ENCODE measurements at regions not wholly inside any gene's neighbourhood (a gene's known extent, or its start where the extent isn't known, plus 50 kb on each side); places are given as distances from the start of the nearest gene placed in this dataset.

GRCh38 chr19:27972291-27973040, 1240.5 kb downstream of the UQCRFS1 start (continued):
- TF ChIP-seq IRF5 (IDR thresholded peaks at IDR 0.05; ENCODE audit: borderline replicate concordance) (no peak), ZNF384 (IDR thresholded peaks at IDR 0.05; ENCODE audit: borderline replicate concordance, low read depth, low read length) (no peak), RBBP5 (conservative IDR thresholded peaks at IDR 0.05) (no peak)
- TF ChIP-seq, protein P1, sequence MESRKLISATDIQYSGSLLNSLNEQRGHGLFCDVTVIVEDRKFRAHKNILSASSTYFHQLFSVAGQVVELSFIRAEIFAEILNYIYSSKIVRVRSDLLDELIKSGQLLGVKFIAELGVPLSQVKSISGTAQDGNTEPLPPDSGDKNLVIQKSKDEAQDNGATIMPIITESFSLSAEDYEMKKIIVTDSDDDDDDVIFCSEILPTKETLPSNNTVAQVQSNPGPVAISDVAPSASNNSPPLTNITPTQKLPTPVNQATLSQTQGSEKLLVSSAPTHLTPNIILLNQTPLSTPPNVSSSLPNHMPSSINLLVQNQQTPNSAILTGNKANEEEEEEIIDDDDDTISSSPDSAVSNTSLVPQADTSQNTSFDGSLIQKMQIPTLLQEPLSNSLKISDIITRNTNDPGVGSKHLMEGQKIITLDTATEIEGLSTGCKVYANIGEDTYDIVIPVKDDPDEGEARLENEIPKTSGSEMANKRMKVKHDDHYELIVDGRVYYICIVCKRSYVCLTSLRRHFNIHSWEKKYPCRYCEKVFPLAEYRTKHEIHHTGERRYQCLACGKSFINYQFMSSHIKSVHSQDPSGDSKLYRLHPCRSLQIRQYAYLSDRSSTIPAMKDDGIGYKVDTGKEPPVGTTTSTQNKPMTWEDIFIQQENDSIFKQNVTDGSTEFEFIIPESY (IDR thresholded peaks at IDR 0.05) = no peak

DNA sequence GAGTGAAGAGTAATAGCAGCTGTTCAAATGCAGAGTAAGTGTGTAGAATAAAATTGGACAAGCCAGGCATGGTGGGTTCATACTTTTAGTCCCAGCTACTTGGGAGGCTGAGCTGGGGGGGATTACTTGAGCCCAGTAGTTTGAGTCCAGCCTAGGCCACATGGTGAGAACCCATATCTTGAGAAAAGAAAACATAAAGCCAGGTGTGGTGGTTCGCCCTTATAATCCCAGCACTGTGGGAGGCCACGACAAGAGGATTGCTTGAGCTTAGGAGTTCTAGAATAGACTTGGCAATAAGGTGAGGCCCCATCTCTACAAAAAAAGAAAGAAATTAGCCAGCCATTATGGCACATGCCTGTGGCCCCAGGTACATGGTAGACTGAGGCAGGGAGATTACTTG, 1241.1 kb downstream of the UQCRFS1 start:
- 0% methylated on average over 2 of the region's 2 CpGs for WGBS (ENCODE audit: insufficient coverage, insufficient replicate concordance, low lambda C conversion rate, missing lambda C conversion rate)
- no peak for DNase-seq (ENCODE audit: low read depth, low spot score)
- in situ Hi-C loops (cut with MboI) = loop anchor here (25.0 kb wide), 1 partner anchor 740 kb away; no protein-coding TSS in a partner anchor
- no peak for FAIRE-seq
- H3K27ac ChIP-seq (ENCODE audit: control insufficient read depth, insufficient read depth) = no peak overlapping the region
- TF ChIP-seq USF1 (IDR thresholded peaks at IDR 0.05; ENCODE audit: borderline replicate concordance, extremely low read length, insufficient read depth, low read depth, low read length) = no peak
- no peak overlapping the region for H3K9ac ChIP-seq (ENCODE audit: control insufficient read depth, insufficient read depth, low read length)
- ChIA-PET CTCF (interaction anchor here (0.7 to 8.0 kb wide), 7 partner anchors 9 to 906 kb away, joined by 3 to 91 read pairs (median 3); no protein-coding TSS in a partner anchor), SMC1A (ENCODE audit: uncharacterized antibody, unreplicated experiment) (interaction anchor here (0.9 to 8.0 kb wide), 8 partner anchors 9 to 908 kb away, joined by 3 to 88 read pairs (median 8); no protein-coding TSS in a partner anchor), POLR2A (interaction anchor here (0.8 kb wide), 1 partner anchor 137 kb away, joined by 3 read pairs; no protein-coding TSS in a partner anchor), RAD21 (ENCODE audit: unreplicated experiment) (interaction anchor here (0.7 to 5.7 kb wide), 8 partner anchors 9 to 907 kb away, joined by 3 to 48 read pairs (median 4); no protein-coding TSS in a partner anchor)
- H3K4me2 ChIP-seq (ENCODE audit: control insufficient read depth, insufficient read depth) = no peak overlapping the region
- H2AFZ ChIP-seq (ENCODE audit: control insufficient read depth, low read depth, low read length) = no peak overlapping the region
- ATAC-seq = no peak
- no TSS peak for BruUV-seq (replicated peaks)
- no peaks in the 10 kb centered on the region; the same call in 2 of the 3 replicates for H3K9me3 ChIP-seq (replicated peaks; ENCODE audit: control insufficient read depth, insufficient read depth, low read length)
- no peaks in the 10 kb centered on the region for H4K20me1 ChIP-seq (ENCODE audit: control insufficient read depth, insufficient read depth)
- intact Hi-C loops (cut with micrococcal nuclease; ENCODE audit: unreplicated experiment) = loop anchor here (10.0 kb wide), 1 partner anchor 273 kb away; no protein-coding TSS in a partner anchor
- no peaks in the 10 kb centered on the region for H3K36me3 ChIP-seq (ENCODE audit: control insufficient read depth in 2 of 2, insufficient read depth in 2 of 2, low read length in 1 of 2)
- H3K4me1 ChIP-seq (ENCODE audit: control insufficient read depth, insufficient read depth, low read length) = no peaks in the 10 kb centered on the region
- H3K27me3 ChIP-seq (replicated peaks in 1 of 2; ENCODE audit: control insufficient read depth in 2 of 2, insufficient read depth in 2 of 2, low read length in 1 of 2) = no peaks in the 10 kb centered on the region
- H3K79me2 ChIP-seq (ENCODE audit: control insufficient read depth, insufficient read depth, low read length) = no peaks in the 10 kb centered on the region
- H3K4me3 ChIP-seq = no peak overlapping the region
